ENCODE measurements at regions not wholly inside any gene's neighbourhood (a gene's known extent, or its start where the extent isn't known, plus 50 kb on each side); places are given as distances from the start of the nearest gene placed in this dataset.

GRCh38 chr7:159212226-159212625, 67.6 kb upstream of the VIPR2 start:
- no peak for FAIRE-seq
- H3K9me3 ChIP-seq: no peaks in the 10 kb centered on the region

GRCh38 chr7:159211540-159212182, 67.0 kb upstream of the VIPR2 start:
- CTCF ChIA-PET: no interaction called here
- TF ChIP-seq HMGXB4 (CRISPR knock-in tag; IDR thresholded peaks at IDR 0.05; ENCODE audit: borderline replicate concordance) (no peak), TP53 (CRISPR knock-in tag; IDR thresholded peaks at IDR 0.05) (no peak)
- no peak for FAIRE-seq
- H3K4me1 ChIP-seq: no peaks in the 10 kb centered on the region
- H3K4me2 ChIP-seq: no peak overlapping the region
- no peaks in the 10 kb centered on the region for H3K9me3 ChIP-seq
- POLR2A ChIA-PET: no interaction called here
- ATAC-seq: no peak; a peak in 1 of 6 replicates
- DNase-seq (ENCODE audit: low read depth in 1 of 2, low spot score in 1 of 2): no peak
- H3K4me3 ChIP-seq: no peak overlapping the region
- WGBS (ENCODE audit: missing lambda C conversion rate): 55% methylated on average over 19 of the region's 19 CpGs
- H3K27ac ChIP-seq: no peak overlapping the region

More at GRCh38 chr7:159212226-159212625, 67.6 kb upstream of the VIPR2 start:
- Histone ChIP-seq H3K4me3 (no peak overlapping the region), H3K27ac (no peak overlapping the region), H3K4me2 (no peak overlapping the region), H3K4me1 (no peaks in the 10 kb centered on the region)
- no peak for TF ChIP-seq ELK1 (IDR thresholded peaks at IDR 0.05; ENCODE audit: low read depth, low read length)
- no peak for TF ChIP-seq HES2 (IDR thresholded peaks at IDR 0.05)
- TF ChIP-seq MAX (IDR thresholded peaks at IDR 0.05): no peak
- TF ChIP-seq ZSCAN20 (CRISPR knock-in tag; IDR thresholded peaks at IDR 0.05): no peak
- TF ChIP-seq NFE2L2 (conservative IDR thresholded peaks at IDR 0.05; ENCODE audit: low read length): no peak
- no peak for TF ChIP-seq TP53 (CRISPR knock-in tag; IDR thresholded peaks at IDR 0.05)
- TF ChIP-seq GATA3 (IDR thresholded peaks at IDR 0.05; ENCODE audit: borderline replicate concordance): no peak
- no peak for TF ChIP-seq NPAS2 (CRISPR knock-in tag; IDR thresholded peaks at IDR 0.05; ENCODE audit: borderline replicate concordance)
- TF ChIP-seq ZFP36 (IDR thresholded peaks at IDR 0.05; ENCODE audit: borderline replicate concordance, partially characterized antibody): no peak
- TF ChIP-seq EP300 (IDR thresholded peaks at IDR 0.05): no peak
- TF ChIP-seq RCOR1 (IDR thresholded peaks at IDR 0.05; ENCODE audit: low read depth, low read length): no peak
- no peak for TF ChIP-seq KDM1A (IDR thresholded peaks at IDR 0.05; ENCODE audit: low read depth)
- TF ChIP-seq RARB (CRISPR knock-in tag; IDR thresholded peaks at IDR 0.05): no peak
- no peak for TF ChIP-seq KDM5A (IDR thresholded peaks at IDR 0.05)
- TF ChIP-seq NR3C1 (IDR thresholded peaks at IDR 0.05): no peak
- no peak for TF ChIP-seq ZC3H11A (IDR thresholded peaks at IDR 0.05)
- TF ChIP-seq ESRRA (IDR thresholded peaks at IDR 0.05; ENCODE audit: borderline replicate concordance, low read length): no peak
- POLR2A ChIA-PET: no interaction called here
- CTCF ChIA-PET: no interaction called here
- ATAC-seq (no peak), DNase-seq (ENCODE audit: low read depth in 1 of 2, low spot score in 1 of 2) (no peak)
- 31% methylated on average over 4 of the region's 4 CpGs for WGBS (ENCODE audit: missing lambda C conversion rate)

GRCh38 chr7:159210581-159211235, 66.0 kb upstream of the VIPR2 start:
- FAIRE-seq (no peak), ATAC-seq (no peak), DNase-seq (ENCODE audit: low read depth in 1 of 2, low spot score in 1 of 2) (no peak)
- Histone ChIP-seq H3K9me3 (no peaks in the 10 kb centered on the region), H3K4me2 (no peak overlapping the region), H3K4me3 (no peak overlapping the region), H3K4me1 (no peaks in the 10 kb centered on the region), H3K27ac (no peak overlapping the region)
- ChIA-PET CTCF (no interaction called here), POLR2A (no interaction called here)
- WGBS (ENCODE audit: missing lambda C conversion rate): 44% methylated on average over 1 of the region's 1 CpG
- TF ChIP-seq RCOR1 (IDR thresholded peaks at IDR 0.05; ENCODE audit: low read depth, low read length) (no peak), ATOH8 (CRISPR knock-in tag; IDR thresholded peaks at IDR 0.05; ENCODE audit: low read depth) (no peak), SREBF2 (IDR thresholded peaks at IDR 0.05) (no peak), PHF8 (IDR thresholded peaks at IDR 0.05; ENCODE audit: borderline replicate concordance, low read depth) (no peak), PBX3 (IDR thresholded peaks at IDR 0.05) (no peak), CTCF (IDR thresholded peaks at IDR 0.05) (no peak), FOSB (CRISPR knock-in tag; IDR thresholded peaks at IDR 0.05) (no peak)

Measured in A549 (cell line).